ENCODE measurements at regions not wholly inside any gene's neighbourhood (a gene's known extent, or its start where the extent isn't known, plus 50 kb on each side); places are given as distances from the start of the nearest gene placed in this dataset.

DNA sequence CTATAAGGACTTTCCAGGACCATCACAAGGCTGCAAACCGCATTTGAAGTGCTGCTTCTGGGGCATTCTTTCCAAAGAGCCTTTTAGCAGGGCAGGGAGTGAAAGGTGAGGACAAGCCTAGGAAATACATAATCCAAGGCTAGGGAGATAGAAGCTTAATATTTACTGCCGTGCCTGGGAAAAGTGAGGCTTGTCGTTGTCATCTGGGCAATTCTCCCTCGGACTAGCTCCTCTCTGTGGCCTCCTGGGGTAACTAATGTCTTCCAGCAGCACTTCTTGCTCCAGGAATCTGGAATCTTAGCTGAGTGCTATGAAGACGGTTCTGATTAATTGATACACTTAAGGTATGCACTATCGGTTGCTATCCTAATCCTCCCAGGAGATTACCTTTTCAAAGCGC, 69.3 kb upstream of the ATL2 start:
- Histone ChIP-seq H3K27me3 (ENCODE audit: insufficient read depth, poor library complexity, severe bottlenecking) (no peaks in the 10 kb centered on the region), H3K4me3 (replicated peaks; ENCODE audit: insufficient read depth, low read length) (no peak overlapping the region), H3K27ac (replicated peaks) (no peak overlapping the region)
- TF ChIP-seq POLR2AphosphoS5 (IDR thresholded peaks at IDR 0.05; ENCODE audit: low read depth): no peak
- TF ChIP-seq, protein P1, sequence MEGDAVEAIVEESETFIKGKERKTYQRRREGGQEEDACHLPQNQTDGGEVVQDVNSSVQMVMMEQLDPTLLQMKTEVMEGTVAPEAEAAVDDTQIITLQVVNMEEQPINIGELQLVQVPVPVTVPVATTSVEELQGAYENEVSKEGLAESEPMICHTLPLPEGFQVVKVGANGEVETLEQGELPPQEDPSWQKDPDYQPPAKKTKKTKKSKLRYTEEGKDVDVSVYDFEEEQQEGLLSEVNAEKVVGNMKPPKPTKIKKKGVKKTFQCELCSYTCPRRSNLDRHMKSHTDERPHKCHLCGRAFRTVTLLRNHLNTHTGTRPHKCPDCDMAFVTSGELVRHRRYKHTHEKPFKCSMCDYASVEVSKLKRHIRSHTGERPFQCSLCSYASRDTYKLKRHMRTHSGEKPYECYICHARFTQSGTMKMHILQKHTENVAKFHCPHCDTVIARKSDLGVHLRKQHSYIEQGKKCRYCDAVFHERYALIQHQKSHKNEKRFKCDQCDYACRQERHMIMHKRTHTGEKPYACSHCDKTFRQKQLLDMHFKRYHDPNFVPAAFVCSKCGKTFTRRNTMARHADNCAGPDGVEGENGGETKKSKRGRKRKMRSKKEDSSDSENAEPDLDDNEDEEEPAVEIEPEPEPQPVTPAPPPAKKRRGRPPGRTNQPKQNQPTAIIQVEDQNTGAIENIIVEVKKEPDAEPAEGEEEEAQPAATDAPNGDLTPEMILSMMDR (IDR thresholded peaks at IDR 0.05; ENCODE audit: insufficient read depth, low read length): no peak
- TF ChIP-seq GABPA (IDR thresholded peaks at IDR 0.05; ENCODE audit: low read depth): no peak
- no peak for TF ChIP-seq REST (IDR thresholded peaks at IDR 0.05; ENCODE audit: insufficient replicate concordance, low read depth)
- TF ChIP-seq SPI1 (IDR thresholded peaks at IDR 0.05; ENCODE audit: borderline replicate concordance, low read depth): no peak
- no peak for DNase-seq (ENCODE audit: low read depth in 1 of 2, low spot score in 1 of 2)

GRCh38 chr2:38444247-38444646, 67.2 kb upstream of the ATL2 start:
- no peak for DNase-seq (ENCODE audit: low read depth in 1 of 2, low spot score in 1 of 2)
- Histone ChIP-seq H3K27ac (replicated peaks) (no peak overlapping the region), H3K4me3 (replicated peaks; ENCODE audit: insufficient read depth, low read length) (no peak overlapping the region), H3K27me3 (ENCODE audit: insufficient read depth, poor library complexity, severe bottlenecking) (no peaks in the 10 kb centered on the region)
- no peak for TF ChIP-seq SPI1 (IDR thresholded peaks at IDR 0.05; ENCODE audit: borderline replicate concordance, low read depth)
- TF ChIP-seq REST (IDR thresholded peaks at IDR 0.05; ENCODE audit: insufficient replicate concordance, low read depth): no peak
- TF ChIP-seq POLR2AphosphoS5 (IDR thresholded peaks at IDR 0.05; ENCODE audit: low read depth): no peak
- TF ChIP-seq GABPA (IDR thresholded peaks at IDR 0.05; ENCODE audit: low read depth): no peak
- TF ChIP-seq, protein P1 (IDR thresholded peaks at IDR 0.05; ENCODE audit: insufficient read depth, low read length): no peak

DNA sequence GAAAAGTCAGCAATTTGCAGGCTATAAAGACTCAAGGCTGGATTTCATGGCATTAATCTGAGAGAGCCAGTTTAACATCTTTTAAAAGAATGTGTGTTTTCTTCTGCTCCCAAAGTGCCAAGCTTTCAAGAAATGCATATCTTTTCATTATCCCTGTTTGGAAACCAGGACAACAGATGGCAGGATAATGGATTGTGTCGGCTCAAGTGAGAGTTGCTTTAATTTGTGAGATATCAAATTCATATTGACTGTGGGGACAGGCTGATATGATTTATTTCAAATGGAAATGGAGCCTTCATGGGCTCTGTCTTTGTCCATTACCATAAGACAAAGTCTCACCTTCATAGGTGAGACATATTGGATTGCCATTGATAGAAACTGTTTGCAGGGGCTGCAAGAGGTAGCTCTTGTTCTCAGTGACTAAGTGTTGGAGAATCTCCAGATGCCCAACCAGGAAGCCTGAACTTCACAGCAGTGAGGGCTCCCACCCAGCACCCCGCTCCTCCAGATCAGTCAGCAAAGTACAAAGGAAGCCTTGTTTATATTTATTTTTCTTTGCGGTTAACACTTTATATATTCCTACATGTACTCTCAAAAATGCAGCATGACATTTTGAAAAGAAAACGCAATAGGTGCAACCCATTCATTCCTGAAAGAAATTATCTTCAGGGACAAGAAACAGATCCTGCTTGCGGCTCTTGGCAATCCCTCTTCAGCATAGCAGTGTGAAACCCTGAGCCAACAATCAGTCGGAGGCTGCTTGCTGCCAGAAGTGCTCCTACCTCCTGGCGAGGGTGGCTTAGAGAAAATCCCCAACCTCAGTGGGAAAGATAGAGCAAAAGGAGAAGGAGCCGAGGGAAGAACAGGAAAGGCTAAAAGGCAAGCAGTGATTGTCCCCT, 65.8 kb upstream of the ATL2 start:
- no peak for DNase-seq (ENCODE audit: low read depth in 1 of 2, low spot score in 1 of 2)
- Histone ChIP-seq H3K4me3 (replicated peaks; ENCODE audit: insufficient read depth, low read length) (no peak overlapping the region), H3K27ac (replicated peaks) (no peak overlapping the region), H3K27me3 (ENCODE audit: insufficient read depth, poor library complexity, severe bottlenecking) (no peaks in the 10 kb centered on the region)
- TF ChIP-seq REST (IDR thresholded peaks at IDR 0.05; ENCODE audit: insufficient replicate concordance, low read depth) (no peak), GABPA (IDR thresholded peaks at IDR 0.05; ENCODE audit: low read depth) (no peak)
